H1 (cell line): ENCODE measurements at regions not wholly inside any gene's neighbourhood (a gene's known extent, or its start where the extent isn't known, plus 50 kb on each side); places are given as distances from the start of the nearest gene placed in this dataset.

ENCODE experiments used
- BRCA1 ChIP-seq: IDR thresholded peaks from 2 replicates; pipeline ENCODE4 v1.6.1; 2012; ENCODE audit warnings: low read depth, low read length, improper control_type of control experiment
- CHD7 ChIP-seq: fragments of 300-600 bp; sonication (generic); IDR thresholded peaks from 2 replicates; pipeline ENCODE4 v1.7.1; 2012; ENCODE audit warnings: low read length, moderate library complexity, mild to moderate bottlenecking, inconsistent platforms; ENCODE audit not compliant: insufficient replicate concordance
- EP300 ChIP-seq, 2 experiments: IDR thresholded peaks; 1 replicate in 1 of 2; 2 replicates in 1 of 2; pipeline ENCODE4 v1.6.1; 2011 to 2012; ENCODE audit warnings: low read depth in 2 of 2, low read length in 2 of 2, mild to moderate bottlenecking in 2 of 2, borderline replicate concordance in 1 of 2, inconsistent platforms in 1 of 2, moderate library complexity in 1 of 2
- RAD21 ChIP-seq, 2 experiments: IDR thresholded peaks in 1 of 2; conservative IDR thresholded peaks in 1 of 2; 2 replicates each; pipeline ENCODE4 v1.6.1; 2011; ENCODE audit warnings: low read depth in 2 of 2, low read length in 2 of 2, improper control_type of control experiment in 1 of 2, inconsistent platforms in 1 of 2, mild to moderate bottlenecking in 1 of 2, moderate library complexity in 1 of 2
- TAF1 ChIP-seq: IDR thresholded peaks from 2 replicates; pipeline ENCODE4 v1.6.1; 2011; ENCODE audit warnings: mild to moderate bottlenecking, low read depth, low read length
- ZNF274 ChIP-seq: IDR thresholded peaks from 2 replicates; pipeline ENCODE4 v1.7.0; 2012; ENCODE audit warnings: low read length, borderline replicate concordance; ENCODE audit errors: extremely low read depth

- TF ChIP-seq CHD7 (no peak), TAF1 (no peak), ZNF274 (no peak), RAD21 (IDR thresholded peaks at IDR 0.05 in 1 of 2, conservative IDR thresholded peaks at IDR 0.05 in 1 of 2; ENCODE audit: low read depth in 2 of 2, low read length in 2 of 2) (no peak), BRCA1 (no peak), EP300 (IDR thresholded peaks at IDR 0.05; ENCODE audit: borderline replicate concordance in 1 of 2, low read depth in 2 of 2, low read length in 2 of 2) (no peak)
These were observed 118.7 kb upstream of the SNX2 start (continued) for GRCh38 chr5:122656160-122656559.
